ENCODE measurements at regions not wholly inside any gene's neighbourhood (a gene's known extent, or its start where the extent isn't known, plus 50 kb on each side); places are given as distances from the start of the nearest gene placed in this dataset.

GRCh38 chr2:121038031-121038430, 247.0 kb downstream of the TFCP2L1 start:
- Histone ChIP-seq H3K4me3 (ENCODE audit: low read depth, low read length) (no peak overlapping the region), H3K27me3 (ENCODE audit: control insufficient read depth, insufficient read depth, low read length) (peaks cover 60% of the 10 kb centered on the region), H3K27ac (ENCODE audit: low read depth, low read length) (no peak overlapping the region), H3K9me3 (ENCODE audit: control insufficient read depth, insufficient read depth, low read length) (peaks cover 2% of the 10 kb centered on the region; the same call in 1 of the 2 replicates)
- no peak for TF ChIP-seq CTCF (IDR thresholded peaks at IDR 0.05; ENCODE audit: low read depth, low read length)
- CTCF ChIA-PET, result no interaction called here
- no peak for DNase-seq (ENCODE audit: low read depth, low spot score)
- POLR2A ChIA-PET, result interaction anchor here (1.0 kb wide), 1 partner anchor 171 kb away, joined by 3 read pairs; no protein-coding TSS in a partner anchor

- Histone ChIP-seq H3K27me3 (ENCODE audit: control insufficient read depth, insufficient read depth, low read length) (peaks cover 60% of the 10 kb centered on the region), H3K9me3 (ENCODE audit: control insufficient read depth, insufficient read depth, low read length) (peaks cover 6% of the 10 kb centered on the region), H3K4me3 (ENCODE audit: low read depth, low read length) (no peak overlapping the region), H3K27ac (ENCODE audit: low read depth, low read length) (no peak overlapping the region)
- no peak for TF ChIP-seq CTCF (IDR thresholded peaks at IDR 0.05; ENCODE audit: low read depth, low read length)
- POLR2A ChIA-PET, result interaction anchor here (1.0 kb wide), 1 partner anchor 172 kb away, joined by 3 read pairs; no protein-coding TSS in a partner anchor
- CTCF ChIA-PET, result no interaction called here
- DNase-seq (ENCODE audit: low read depth, low spot score), result no peak
These were observed 246.6 kb downstream of the TFCP2L1 start for GRCh38 chr2:121038431-121038830.

- CTCF ChIA-PET, result interaction anchor here (0.7 kb wide), 1 partner anchor 355 kb away, joined by 3 read pairs; no protein-coding TSS in a partner anchor
- POLR2A ChIA-PET, result interaction anchor here (1.0 kb wide), 1 partner anchor 172 kb away, joined by 3 read pairs; no protein-coding TSS in a partner anchor
- peaks cover 63% of the 10 kb centered on the region for H3K27me3 ChIP-seq (ENCODE audit: control insufficient read depth, insufficient read depth, low read length)
- no peak overlapping the region for H3K27ac ChIP-seq (ENCODE audit: low read depth, low read length)
- no peak for TF ChIP-seq CTCF (IDR thresholded peaks at IDR 0.05; ENCODE audit: low read depth, low read length)
- H3K9me3 ChIP-seq (ENCODE audit: control insufficient read depth, insufficient read depth, low read length), result peaks cover 8% of the 10 kb centered on the region
- no peak overlapping the region for H3K4me3 ChIP-seq (ENCODE audit: low read depth, low read length)
- DNase-seq (ENCODE audit: low read depth, low spot score), result no peak
These were observed 245.9 kb downstream of the TFCP2L1 start for GRCh38 chr2:121038891-121039616.

- no peak for DNase-seq (ENCODE audit: low read depth, low spot score)
- Histone ChIP-seq H3K4me3 (ENCODE audit: low read depth, low read length) (no peak overlapping the region), H3K27me3 (ENCODE audit: control insufficient read depth, insufficient read depth, low read length) (peaks cover 58% of the 10 kb centered on the region), H3K27ac (ENCODE audit: low read depth, low read length) (no peak overlapping the region), H3K9me3 (ENCODE audit: control insufficient read depth, insufficient read depth, low read length) (peaks cover 8% of the 10 kb centered on the region)
- ChIA-PET POLR2A (no interaction called here), CTCF (no interaction called here)
- TF ChIP-seq CTCF (IDR thresholded peaks at IDR 0.05; ENCODE audit: low read depth, low read length), result no peak
These were observed 245.3 kb downstream of the TFCP2L1 start for GRCh38 chr2:121039679-121040078.

- peaks cover 8% of the 10 kb centered on the region for H3K9me3 ChIP-seq (ENCODE audit: control insufficient read depth, insufficient read depth, low read length)
- POLR2A ChIA-PET, result no interaction called here
- peaks cover 58% of the 10 kb centered on the region for H3K27me3 ChIP-seq (ENCODE audit: control insufficient read depth, insufficient read depth, low read length)
- H3K4me3 ChIP-seq (ENCODE audit: low read depth, low read length), result no peak overlapping the region
- CTCF ChIA-PET, result no interaction called here
- no peak for DNase-seq (ENCODE audit: low read depth, low spot score)
- no peak overlapping the region for H3K27ac ChIP-seq (ENCODE audit: low read depth, low read length)
- TF ChIP-seq CTCF (IDR thresholded peaks at IDR 0.05; ENCODE audit: low read depth, low read length), result no peak
These were observed 243.5 kb downstream of the TFCP2L1 start for GRCh38 chr2:121041516-121041915.

Data from AG04450 (cell line).